Erythroblast (primary cell): ENCODE measurements at regions not wholly inside any gene's neighbourhood (a gene's known extent, or its start where the extent isn't known, plus 50 kb on each side); places are given as distances from the start of the nearest gene placed in this dataset.

Experiments
- GATA1 ChIP-seq: IDR thresholded peaks from 2 replicates; pipeline ENCODE4 v1.6.1; 2011; ENCODE audit warnings: low read depth, mild to moderate bottlenecking, control low read depth, low read length, moderate library complexity
- POLR2A ChIP-seq: IDR thresholded peaks from 2 replicates; pipeline ENCODE4 v1.6.1; 2011; ENCODE audit warnings: mild to moderate bottlenecking, low read length

DNA sequence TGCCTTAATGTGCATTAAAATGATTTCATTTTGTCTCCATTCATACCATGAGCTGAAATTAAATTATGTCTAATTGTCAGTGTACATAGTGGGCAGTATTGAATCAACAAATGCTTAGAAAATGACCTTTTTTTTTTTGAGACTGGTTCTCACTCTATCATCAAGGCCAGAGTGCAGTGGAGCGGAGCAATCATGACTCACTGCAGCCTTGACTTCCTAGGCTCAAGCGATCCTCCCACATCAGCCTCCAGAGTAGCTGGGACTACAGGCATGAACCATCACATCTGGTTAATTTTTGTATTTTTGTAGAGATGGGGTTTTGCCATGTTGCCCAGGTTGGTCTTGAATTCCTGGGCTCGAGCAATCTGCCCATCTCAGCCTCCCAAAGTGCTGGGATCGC, 117.0 kb upstream of the BLID start:
- TF ChIP-seq POLR2A, result no peak
- no peak for TF ChIP-seq GATA1
